SK-N-SH treated with all-trans-retinoic acid at 6 μM for 48 hours (cell line): ENCODE measurements at regions not wholly inside any gene's neighbourhood (a gene's known extent, or its start where the extent isn't known, plus 50 kb on each side); places are given as distances from the start of the nearest gene placed in this dataset.

Experiments used
- ARNTL ChIP-seq: fragments of 450-650 bp; formaldehyde crosslinking; IDR thresholded peaks from 2 replicates; pipeline ENCODE4 v1.5.0; 2020; ENCODE audit warnings: low read depth, mild to moderate bottlenecking, moderate library complexity, borderline replicate concordance
- PPARA ChIP-seq: fragments of 250-450 bp; sonication (Bioruptor Pico); IDR thresholded peaks from 2 replicates; pipeline ENCODE4 v1.5.0; 2020; ENCODE audit warnings: mild to moderate bottlenecking, borderline replicate concordance
- RARB ChIP-seq: fragments of 250-450 bp; sonication (Bioruptor Pico); IDR thresholded peaks from 2 replicates; pipeline ENCODE4 v1.8.0; 2021; ENCODE audit warnings: mild to moderate bottlenecking, moderate library complexity
- TOX ChIP-seq: fragments of 250-450 bp; sonication (Bioruptor Pico); IDR thresholded peaks from 2 replicates; pipeline ENCODE4 v1.8.0; 2021; ENCODE audit warnings: mild to moderate bottlenecking, moderate library complexity, borderline replicate concordance
- ZFP30 ChIP-seq: fragments of 450-650 bp; formaldehyde crosslinking; IDR thresholded peaks from 2 replicates; pipeline ENCODE4 v1.5.0; 2022; ENCODE audit warnings: mild to moderate bottlenecking, moderate library complexity
- ZNF8 ChIP-seq: fragments of 450-650 bp; formaldehyde crosslinking; IDR thresholded peaks from 2 replicates; pipeline ENCODE4 v1.5.0; 2020; ENCODE audit warnings: mild to moderate bottlenecking, moderate library complexity
- TF ChIP-seq, protein P1 (sequence below): fragments of 250-450 bp; sonication (Bioruptor Pico); IDR thresholded peaks from 2 replicates; pipeline ENCODE4 v1.8.0; 2020; ENCODE audit warnings: mild to moderate bottlenecking, moderate library complexity, borderline replicate concordance
- TF ChIP-seq, protein P2 (sequence below): fragments of 250-450 bp; sonication (Bioruptor Pico); IDR thresholded peaks from 2 replicates; pipeline ENCODE4 v1.5.1; 2020; ENCODE audit warnings: low read depth, mild to moderate bottlenecking, moderate library complexity

- TF ChIP-seq TOX (CRISPR knock-in tag) (no peak), ZNF8 (CRISPR knock-in tag) (no peak), PPARA (no peak), RARB (CRISPR knock-in tag) (no peak), ARNTL (CRISPR knock-in tag) (no peak), ZFP30 (no peak)
- TF ChIP-seq, protein P1, sequence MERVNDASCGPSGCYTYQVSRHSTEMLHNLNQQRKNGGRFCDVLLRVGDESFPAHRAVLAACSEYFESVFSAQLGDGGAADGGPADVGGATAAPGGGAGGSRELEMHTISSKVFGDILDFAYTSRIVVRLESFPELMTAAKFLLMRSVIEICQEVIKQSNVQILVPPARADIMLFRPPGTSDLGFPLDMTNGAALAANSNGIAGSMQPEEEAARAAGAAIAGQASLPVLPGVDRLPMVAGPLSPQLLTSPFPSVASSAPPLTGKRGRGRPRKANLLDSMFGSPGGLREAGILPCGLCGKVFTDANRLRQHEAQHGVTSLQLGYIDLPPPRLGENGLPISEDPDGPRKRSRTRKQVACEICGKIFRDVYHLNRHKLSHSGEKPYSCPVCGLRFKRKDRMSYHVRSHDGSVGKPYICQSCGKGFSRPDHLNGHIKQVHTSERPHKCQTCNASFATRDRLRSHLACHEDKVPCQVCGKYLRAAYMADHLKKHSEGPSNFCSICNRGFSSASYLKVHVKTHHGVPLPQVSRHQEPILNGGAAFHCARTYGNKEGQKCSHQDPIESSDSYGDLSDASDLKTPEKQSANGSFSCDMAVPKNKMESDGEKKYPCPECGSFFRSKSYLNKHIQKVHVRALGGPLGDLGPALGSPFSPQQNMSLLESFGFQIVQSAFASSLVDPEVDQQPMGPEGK = no peak
- TF ChIP-seq, protein P2, sequence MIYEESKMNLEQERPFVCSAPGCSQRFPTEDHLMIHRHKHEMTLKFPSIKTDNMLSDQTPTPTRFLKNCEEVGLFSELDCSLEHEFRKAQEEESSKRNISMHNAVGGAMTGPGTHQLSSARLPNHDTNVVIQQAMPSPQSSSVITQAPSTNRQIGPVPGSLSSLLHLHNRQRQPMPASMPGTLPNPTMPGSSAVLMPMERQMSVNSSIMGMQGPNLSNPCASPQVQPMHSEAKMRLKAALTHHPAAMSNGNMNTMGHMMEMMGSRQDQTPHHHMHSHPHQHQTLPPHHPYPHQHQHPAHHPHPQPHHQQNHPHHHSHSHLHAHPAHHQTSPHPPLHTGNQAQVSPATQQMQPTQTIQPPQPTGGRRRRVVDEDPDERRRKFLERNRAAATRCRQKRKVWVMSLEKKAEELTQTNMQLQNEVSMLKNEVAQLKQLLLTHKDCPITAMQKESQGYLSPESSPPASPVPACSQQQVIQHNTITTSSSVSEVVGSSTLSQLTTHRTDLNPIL (CRISPR knock-in tag) = no peak
These were observed 94.5 kb upstream of the COL6A5 start for GRCh38 chr3:130250982-130251381.
